ENCODE measurements at regions not wholly inside any gene's neighbourhood (a gene's known extent, or its start where the extent isn't known, plus 50 kb on each side); places are given as distances from the start of the nearest gene placed in this dataset.
"Not testable (repeated sequence)": the region's sequence is repeated elsewhere in the genome, so short reads cannot be mapped to it uniquely, and the experiment has no call there.

DNA sequence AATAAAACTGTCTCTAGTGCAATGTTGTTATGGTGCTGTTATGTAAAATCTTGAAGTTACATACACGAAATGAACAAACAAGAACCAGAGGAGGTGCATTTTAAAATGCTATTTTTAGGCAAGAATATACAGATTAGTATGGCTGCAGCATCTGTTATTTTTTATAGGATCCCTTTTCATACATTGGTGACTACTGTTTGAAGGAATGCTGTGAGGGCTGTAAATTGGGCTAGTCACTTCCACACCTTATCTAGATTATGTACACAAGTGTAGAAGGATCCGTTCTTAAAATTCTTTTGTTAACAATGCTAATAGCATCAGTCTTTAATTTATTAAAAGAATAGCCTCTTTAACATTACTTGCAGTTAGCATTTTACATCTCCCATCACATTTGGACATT, 284.3 kb upstream of the MDGA2 start:
- no peak for DNase-seq

DNA sequence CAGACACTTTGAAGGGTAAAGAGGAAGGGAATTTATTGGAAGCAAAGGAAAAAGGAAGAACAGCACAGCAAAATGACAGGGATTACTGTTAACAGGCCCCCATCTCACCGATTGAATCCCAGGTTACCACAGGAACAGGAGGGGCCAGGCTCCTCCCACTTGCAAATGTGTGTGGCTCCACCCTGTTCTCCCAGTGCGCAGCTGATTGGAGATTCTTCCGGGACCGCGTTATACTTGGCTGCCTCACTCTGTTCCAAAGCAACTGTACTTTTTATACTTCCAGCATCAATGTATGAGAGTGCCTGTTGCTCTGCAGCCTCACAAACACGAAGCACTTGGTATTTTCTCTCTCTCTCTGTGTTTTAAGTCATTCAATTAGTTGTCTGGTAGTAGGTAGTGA, 273.6 kb upstream of the MDGA2 start:
- DNase-seq: no peak

DNA sequence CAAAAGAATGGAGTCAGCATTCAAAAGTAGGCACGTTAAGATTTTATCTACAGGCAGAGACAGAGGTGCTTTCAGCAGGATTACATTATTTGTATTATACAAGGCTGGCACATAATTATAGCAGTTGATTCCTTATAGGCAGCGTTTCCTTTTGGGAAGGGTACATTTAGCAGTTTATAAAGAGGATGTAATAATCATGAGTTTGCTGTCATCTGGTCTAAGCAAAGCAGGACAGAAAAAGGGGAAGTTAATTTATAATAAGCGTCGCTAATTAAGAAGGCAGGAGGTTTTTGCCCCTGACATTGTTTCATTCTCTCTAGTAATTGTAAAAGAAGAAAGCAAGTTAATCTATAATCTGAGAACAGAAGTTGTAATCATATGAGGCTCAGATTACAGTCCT, 259.9 kb upstream of the MDGA2 start:
- DNase-seq: no peak

DNA sequence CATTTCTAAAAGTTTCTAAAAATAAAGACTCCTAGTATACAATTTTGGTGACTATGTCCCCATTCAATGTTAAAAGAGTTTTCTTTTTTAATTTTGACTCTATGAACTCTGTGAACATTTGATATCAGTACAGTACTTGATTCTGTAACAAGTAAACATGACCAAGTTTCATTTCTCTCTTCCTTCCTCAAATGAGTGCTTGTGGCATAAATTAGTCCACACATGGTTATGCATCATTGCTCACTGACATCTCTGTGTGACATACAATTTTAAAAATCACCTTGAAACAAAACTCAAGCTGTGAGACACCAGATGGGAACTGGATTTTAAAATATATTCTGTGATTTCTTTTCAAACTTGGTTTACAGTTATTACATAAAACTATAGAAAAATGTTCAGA, 253.9 kb upstream of the MDGA2 start:
- DNase-seq: no peak

DNA sequence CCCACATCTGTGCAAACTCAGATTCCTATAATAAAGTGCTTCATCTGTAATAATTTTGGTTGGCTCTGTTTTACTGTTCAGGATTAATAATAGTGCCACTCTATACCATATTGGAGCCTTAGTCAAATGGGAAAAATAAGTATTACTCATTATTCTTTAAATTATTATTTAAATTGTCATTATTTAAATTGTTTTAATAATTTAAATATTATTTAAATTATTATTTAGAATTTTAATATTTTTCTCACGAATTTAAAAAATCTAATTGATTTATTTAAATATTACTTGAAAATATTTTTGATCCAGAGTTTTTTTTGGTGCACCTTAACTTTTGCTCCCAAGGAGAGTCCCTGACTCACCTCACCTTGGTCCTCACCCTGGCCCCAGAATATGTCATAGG, 245.7 kb upstream of the MDGA2 start:
- no peak for DNase-seq

DNA sequence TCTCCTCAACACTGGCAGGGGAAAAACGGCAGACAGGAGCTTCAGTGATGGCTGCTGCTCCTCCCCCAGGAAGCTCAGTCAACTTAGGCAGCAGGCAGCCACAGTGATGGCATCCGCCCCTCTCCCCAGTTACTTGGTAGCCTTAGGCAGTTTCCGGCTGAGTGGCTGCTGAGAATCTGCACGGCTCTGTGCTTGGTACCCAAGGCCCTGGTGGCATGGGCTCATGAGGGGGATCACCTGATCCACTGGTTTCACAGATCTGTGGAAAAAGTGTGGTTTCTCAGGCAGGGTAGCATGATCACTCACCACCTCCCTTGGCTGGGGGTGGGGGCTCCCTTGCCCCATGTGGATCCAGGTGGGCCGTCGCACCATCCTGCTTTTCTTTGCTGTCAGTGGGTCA, 244.6 kb upstream of the MDGA2 start:
- no peak for DNase-seq

DNA sequence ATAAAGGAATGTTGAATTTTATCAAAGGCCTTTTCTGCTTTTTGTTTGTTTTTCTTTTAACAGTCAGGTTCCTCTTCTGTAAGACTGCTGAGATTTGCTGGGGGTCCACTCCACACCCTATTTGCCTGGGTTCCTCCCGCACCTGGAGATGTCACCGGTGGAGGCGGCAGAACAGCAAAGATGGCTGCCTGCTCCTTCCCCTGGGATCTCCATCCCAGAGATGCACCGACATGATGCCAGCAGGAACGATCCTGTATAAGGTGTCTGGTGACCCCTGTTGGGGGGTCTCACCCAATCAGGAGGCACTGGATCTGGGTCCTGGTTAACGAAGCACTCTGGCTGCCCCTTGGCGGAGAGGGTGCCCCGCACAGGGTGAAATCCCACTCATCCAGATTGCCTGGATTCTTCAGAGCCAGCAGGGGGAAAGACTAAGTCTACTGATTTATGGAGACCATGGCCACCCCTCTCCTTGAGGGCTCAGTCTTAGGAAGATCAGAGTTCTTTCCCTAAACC, 244.0 kb upstream of the MDGA2 start:
- no peak for DNase-seq

DNA sequence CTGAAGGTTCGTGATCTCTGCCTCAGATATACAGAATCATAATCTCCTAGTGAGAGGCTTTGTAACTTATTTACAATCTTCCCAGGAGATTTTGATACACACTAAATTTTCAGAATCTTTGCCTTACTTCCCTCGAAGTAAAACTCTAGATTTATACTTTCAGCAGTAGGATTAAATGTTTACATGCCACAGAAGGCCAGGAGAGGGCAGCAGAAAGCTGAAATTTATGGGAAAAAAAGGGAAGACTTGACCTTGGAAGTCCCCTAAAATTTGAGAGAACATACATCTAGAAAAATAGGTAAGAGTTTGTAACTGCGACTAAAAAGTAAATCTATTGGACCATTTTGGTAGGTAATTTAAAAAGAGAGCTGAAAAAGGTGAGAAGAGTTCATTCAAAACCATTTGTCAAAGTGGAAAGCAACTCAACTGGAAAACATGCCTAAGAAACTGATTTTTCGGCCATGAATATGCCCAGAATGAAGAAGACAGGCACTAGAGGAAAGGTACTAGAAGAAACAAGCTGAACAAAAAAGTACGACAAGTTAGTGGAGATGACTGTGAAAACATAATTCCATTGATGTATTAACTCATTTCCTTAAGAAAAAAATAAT, 242.0 kb upstream of the MDGA2 start:
- DNase-seq: no peak

DNA sequence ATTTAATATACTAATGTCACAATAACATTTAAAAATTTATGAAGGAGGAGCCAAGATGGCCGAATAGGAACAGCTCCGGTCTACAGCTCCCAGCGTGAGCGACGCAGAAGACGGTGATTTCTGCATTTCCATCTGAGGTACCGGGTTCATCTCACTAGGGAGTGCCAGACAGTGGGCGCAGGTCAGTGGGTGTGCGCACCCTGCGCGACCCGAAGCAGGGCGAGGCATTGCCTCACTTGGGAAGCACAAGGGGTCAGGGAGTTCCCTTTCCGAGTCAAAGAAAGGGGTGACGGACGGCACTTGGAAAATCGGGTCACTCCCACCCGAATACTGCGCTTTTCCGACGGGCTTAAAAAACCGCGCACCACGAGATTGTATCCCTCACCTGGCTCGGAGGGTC, 225.7 kb upstream of the MDGA2 start:
- DNase-seq: not testable (repeated sequence)

DNA sequence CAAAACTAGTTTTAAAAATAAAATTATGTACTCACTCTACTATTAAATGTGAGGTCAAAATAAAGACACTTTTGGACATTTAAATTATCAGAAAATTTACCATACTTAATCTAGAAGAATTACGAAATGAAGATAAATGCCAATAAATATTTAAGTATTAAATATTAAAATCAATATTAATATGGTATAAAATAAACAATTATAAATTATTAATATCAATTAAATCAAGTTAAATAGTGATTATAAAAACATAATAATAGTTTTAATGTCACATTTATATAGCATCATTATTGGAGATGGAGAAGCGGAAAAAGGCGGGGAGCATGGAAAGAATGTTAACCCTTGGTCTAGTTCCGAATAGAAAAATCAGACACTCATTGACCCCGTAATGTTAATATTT, 224.3 kb upstream of the MDGA2 start:
- no peak for DNase-seq

DNA sequence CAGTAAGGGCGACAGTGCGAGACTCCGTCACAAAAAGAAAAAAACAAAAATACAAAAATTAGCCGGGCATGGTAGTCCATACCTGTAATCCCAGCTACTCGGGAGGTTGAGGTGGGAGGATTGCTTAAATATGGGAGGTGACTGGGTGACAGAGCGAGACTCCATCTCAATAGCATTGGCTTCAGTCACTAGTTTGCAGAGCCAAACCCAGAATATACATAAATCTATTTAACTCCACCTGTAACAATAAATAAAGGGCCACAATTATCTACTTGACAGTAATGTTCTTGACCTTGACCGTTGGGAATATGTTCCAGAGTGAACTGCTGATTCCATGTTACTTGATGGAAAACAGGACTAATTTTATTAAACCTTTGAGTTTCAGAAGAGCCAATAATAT, 198.9 kb upstream of the MDGA2 start:
- no peak for DNase-seq

DNA sequence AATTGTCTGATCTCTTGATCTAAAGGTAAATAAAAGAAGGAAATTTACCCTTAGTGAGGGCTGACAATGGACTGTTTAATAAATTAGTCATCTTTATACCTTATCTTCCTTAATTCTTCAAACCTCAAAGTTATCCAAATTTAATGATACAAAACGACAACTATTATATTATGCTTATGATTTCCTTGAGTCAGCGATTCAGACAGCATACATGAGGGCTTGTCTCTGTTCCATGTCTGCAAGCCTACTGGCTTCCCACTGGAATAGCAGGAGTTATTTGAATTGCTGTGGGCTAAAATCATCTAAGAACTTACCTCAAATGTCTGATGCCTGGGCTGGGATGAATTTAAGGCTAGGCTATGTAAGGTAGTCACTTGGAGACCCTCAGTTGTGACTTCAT, 197.2 kb upstream of the MDGA2 start:
- DNase-seq: no peak

DNA sequence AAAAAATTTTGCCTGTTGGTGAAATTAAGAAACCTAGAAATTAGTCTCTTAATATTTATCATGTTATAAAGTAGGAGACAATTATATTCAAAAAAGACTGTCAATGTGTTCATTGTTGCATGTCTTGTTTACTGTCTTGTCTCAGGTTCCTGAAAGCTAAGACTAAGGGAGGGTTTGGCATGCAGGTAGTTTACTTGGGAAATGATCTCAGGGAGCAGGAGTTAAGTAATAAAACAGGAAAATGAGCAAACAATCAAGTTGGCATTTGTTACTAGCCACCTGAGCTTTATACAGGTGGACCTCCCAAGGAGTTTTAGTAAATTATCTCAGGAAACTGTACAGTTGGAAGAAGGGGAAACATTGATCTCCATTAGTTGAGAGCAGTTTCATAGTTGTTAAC, 188.0 kb upstream of the MDGA2 start:
- no peak for DNase-seq

DNA sequence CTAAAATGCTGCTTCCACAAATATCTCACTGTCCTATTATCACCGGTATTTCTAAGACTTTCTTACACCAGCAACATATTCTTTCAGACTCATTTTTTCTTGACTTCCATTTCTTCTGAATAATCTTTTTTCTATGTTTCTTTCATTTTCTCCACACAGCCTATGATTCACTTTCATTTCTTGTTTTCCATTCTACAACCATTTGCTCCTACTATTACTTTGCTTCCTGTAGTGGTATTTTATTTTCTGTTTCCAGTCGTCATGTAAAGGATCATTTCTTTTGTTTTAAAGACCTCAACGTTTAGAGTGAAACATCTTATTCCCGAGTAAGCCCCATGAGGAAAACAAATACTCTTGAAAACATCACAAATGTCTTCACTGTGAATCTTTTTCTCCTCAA, 182.2 kb upstream of the MDGA2 start:
- no peak for DNase-seq

DNA sequence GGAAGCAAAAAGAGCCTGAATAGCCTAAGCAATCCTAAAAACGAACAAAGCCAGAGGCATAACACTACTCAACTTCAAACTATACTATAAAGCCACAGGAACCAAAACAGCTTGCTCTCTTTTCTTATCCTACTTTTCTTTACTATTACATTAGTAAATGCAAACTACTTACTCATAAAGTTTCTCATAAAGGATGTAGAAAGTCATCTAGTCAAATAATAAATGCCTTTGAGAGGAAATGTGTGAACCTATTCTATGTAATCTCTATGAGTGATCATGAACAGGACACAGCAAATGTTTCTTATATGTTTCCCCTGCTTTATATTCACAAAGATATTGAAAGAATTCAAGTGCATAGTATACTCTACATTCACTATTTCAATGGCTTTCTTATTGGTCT, 176.9 kb upstream of the MDGA2 start:
- no peak for DNase-seq

DNA sequence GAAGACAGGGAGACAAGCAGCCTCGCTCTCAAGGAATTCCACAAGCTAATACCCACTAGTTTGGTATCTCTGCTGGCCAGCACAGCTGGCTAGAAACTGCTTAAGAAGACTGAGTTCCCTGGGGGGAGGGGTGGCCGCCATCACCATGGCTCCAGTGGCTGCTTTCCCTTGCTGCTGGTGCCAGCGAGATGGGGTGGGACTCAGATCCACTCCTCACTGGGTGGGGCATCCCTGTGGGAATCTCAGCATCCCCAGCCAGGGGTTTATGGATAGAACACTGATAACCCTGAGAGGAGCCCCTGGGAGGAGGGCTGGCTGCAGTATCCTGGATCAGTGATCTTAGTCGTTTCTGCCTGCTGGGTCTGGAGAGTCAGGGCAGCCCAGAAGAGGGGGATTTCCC, 170.6 kb upstream of the MDGA2 start:
- no peak for DNase-seq

DNA sequence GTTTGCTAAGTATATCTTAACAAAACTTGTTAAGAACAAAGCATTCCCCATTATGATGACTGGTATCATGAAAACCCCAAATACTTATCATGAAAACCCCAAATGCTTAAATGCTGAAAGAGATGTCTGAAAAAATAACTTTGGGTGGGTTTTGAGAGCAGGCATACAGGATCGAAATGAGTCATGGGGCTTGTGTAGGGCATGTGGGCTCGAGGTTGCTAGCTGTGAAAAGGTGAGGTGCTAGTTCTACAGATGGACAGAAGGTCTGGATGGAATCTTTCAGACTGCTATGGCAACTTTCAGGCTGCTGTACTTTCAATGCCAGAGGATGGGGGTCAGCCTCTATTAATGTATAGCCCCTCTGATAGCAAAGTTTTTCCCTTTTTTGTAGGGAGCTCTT, 167.8 kb upstream of the MDGA2 start:
- no peak for DNase-seq

DNA sequence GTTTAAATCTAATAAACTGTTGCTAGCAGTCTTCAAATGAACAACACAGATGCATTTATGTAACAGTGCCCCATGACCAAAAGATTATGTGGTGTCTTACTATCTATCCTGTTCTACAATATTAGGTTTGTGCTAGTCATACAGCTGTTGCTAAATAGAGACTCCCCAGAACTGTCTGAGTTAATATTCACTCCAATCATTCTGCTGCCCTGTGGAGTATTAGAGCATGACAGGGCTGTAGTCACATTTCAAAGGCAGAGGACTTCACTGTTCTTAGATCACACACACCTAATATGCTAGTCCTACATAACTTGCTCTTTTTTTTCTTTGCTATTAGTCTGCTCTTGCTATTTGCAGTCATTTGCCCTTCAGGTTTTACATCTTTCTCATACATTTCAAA, 157.6 kb upstream of the MDGA2 start:
- no peak for DNase-seq

DNA sequence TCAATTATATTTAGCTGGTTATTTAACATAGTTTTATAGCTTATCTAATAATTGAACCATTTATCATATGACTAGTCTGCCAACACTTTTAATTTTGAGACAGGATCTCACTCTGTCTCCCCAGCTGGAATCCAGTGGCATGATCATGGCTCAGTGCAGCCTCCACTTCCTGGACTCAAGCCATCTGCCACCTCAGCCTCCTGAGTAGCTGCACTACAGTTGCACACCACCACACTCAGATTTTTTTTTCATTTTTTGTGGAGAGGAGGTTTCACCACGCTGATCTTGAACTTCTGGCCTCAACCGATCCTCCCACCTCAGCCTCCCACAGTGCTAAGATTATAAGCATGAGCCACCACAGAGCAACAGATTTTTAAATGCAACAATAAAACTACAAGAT, 151.4 kb upstream of the MDGA2 start:
- no peak for DNase-seq

DNA sequence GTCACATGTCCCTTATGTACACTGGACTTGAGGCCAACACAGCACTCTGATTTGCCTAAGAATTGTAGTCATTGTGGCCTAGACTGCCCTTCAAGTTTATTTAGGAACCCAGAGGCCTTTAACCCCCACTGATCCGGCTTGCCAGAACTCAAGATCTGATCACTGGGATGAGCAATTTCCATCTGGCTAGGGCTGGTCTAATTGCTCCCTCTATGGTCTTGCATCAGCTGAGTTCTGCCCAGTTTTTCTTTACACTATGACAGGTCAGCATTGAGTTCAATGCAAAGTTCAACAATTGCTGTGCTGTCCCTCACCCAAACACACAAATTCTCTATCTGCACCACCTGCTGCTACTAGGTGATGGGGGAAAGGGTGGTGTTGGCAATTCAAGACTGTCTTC, 146.9 kb upstream of the MDGA2 start:
- DNase-seq: no peak

DNA sequence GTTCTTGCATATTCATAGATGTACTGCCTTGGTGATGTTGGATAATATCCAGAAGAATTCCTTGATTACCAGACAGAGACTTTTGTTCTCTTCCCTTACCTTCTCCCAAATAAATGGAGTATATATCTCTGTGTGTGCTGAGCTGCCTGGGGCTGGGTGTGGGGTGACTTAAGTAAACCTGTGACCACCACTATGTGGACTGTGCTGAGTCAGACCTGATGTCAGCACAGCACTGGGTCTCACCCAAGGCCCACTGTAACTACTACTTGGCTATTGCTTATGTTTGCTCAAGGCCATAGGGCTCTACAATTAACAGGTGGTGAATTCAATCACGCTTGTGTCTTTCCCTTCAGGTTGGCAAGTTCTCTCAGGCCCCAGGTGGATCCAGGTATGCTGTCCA, 145.7 kb upstream of the MDGA2 start:
- no peak for DNase-seq

DNA sequence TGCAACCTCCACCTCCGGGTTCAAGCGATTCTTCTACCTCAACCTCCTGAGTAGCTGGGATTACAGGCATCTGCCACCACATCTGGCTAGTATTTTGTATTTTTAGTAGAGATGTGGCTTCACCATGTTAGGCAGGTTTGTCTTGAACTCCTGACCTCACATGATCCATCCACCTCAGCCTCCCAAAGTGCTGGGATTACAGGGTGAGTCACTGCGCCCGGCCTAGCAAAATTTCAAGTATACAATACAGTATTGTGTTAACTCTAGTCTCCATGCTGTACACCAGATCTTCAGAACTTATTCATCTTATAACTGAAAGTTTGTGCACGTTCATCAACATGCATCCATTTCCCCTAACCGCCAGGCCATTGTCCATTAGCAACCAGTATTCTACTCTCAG, 115.1 kb upstream of the MDGA2 start:
- no peak for DNase-seq

DNA sequence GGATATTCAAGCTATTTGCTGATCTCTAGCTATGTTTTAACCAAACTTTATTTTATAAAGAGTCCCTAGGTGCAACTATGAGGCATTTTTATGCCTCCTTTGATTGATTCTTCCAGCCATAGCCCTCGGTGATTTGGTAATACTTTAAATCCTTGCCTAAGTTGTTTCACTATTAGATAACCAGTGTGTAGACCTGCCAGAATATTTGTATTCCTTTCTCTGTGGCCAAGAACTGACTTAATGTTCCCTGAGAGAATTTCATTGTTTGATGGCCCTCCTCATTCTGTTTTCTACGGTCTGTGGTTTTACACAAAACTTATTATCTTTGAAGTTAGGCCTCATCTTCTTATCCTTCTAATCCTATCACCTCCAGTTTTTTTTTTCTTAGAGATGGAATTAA, 109.7 kb upstream of the MDGA2 start:
- no peak for DNase-seq

DNA sequence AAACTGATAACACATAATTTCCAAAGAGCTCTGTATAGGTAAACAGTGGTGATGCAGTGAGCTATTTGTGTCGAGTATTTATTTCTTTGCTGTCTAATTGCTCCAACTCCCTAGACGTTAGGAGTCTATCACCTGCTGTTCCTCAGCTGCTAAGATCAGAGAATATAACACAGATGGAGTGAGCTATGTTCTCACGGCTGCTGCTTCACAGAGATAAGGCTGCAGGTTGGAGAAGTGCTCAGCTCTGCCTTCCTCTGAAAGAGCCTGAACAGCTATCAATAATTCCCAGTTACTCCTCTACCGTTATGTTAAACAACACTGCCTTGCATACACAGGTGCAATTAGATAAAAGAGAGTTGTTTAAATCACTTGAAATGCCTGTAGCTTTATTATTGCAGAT, 103.2 kb upstream of the MDGA2 start:
- no peak for DNase-seq

DNA sequence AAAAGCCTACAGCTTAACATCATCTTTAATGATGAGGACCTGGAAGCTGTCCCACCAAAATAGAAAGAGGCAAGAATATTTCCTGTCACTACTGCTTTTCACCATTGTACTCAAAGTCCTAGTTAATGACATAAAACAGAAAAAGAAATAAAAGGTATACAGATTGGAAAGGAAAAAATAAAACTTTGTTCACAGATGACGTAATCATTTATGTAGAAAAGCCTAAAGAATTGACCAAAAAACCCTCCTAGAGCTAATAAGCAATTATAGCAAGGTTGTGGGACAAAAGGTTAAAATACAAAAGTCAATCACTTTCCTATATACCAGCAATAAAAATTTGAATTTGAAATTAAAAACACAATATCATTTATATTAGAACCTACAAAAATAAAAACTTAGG, 97.2 kb upstream of the MDGA2 start:
- DNase-seq: no peak

Measured in activated CD8-positive, alpha-beta memory T cell treated with anti-CD3 and anti-CD28 coated beads, Interleukin-2, amount 50 U/mL, for 48 hours (primary cell).